ENCODE measurements at regions not wholly inside any gene's neighbourhood (a gene's known extent, or its start where the extent isn't known, plus 50 kb on each side); places are given as distances from the start of the nearest gene placed in this dataset.
A peak's percentile ranks its signal among the peaks of the same experiment; 100 is the strongest.

DNA sequence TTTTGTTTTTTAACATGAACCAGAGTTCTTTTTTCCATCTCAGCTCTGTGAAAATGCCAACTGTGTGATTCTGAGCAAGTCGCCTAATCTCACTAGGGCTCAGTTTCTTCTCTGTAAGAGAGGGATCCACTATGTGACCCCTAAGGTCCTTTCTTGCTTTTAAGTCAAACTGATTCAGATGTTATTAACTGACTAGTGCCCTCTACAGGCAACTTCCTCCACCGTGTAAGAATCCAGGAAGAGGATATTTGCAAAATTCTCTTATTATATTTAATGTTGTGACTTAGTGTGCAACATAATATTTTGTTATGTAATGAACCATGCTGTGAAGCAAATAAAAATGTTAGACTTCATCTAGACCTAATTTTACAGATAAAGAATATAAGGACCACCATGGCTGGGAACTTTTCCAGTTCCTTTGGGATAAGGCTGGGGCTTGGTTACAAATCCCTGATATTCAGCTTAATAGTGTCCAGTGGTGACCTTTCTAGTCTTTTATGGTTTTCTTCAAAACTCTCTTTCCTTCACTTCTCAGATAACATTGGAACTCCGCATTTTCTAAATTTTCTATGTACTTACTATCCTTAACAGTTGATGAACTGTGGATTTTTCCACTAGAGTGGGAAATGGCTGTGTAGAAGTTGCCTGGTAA lies 244.7 kb downstream of the PIK3R1 start:
- peak; percentile 87 for TF ChIP-seq CTCF (conservative IDR thresholded peaks at IDR 0.05; ENCODE audit: low read depth, low read length)
- no peak for TF ChIP-seq EZH2 (IDR thresholded peaks at IDR 0.05; ENCODE audit: borderline replicate concordance, low read depth, low read length, poor library complexity, severe bottlenecking)

Data from A673 (cell line).